ENCODE measurements at regions not wholly inside any gene's neighbourhood (a gene's known extent, or its start where the extent isn't known, plus 50 kb on each side); places are given as distances from the start of the nearest gene placed in this dataset.

- TF ChIP-seq SRF (IDR thresholded peaks at IDR 0.05; ENCODE audit: low read depth) (no peak), RAD21 (IDR thresholded peaks at IDR 0.05; ENCODE audit: low read depth) (no peak), ZFX (IDR thresholded peaks at IDR 0.05) (no peak)
Observed at GRCh38 chr2:180461761-180462160, 454.7 kb upstream of the CWC22 start.
